CD14-positive monocyte (primary cell): ENCODE measurements at regions not wholly inside any gene's neighbourhood (a gene's known extent, or its start where the extent isn't known, plus 50 kb on each side); places are given as distances from the start of the nearest gene placed in this dataset.
A peak's percentile ranks its signal among the peaks of the same experiment; 100 is the strongest.
"Not testable (repeated sequence)": the region's sequence is repeated elsewhere in the genome, so short reads cannot be mapped to it uniquely, and the experiment has no call there.

ENCODE experiments used
- DNase-seq, 3 donors: peaks; one replicate each; pipeline ENCODE4 v3.0.0-alpha.2; 2011 to 2022
- H2AFZ ChIP-seq: 2 replicates; pipeline ENCODE4 v1.6.0; 2012; ENCODE audit warnings: mild to moderate bottlenecking, low read depth, low read length, inconsistent platforms; ENCODE audit not compliant: insufficient read depth, poor library complexity, severe bottlenecking
- H3K27ac ChIP-seq, 2 donors: 1 replicate in 1 of 2; 2 replicates in 1 of 2; pipeline ENCODE4 v1.5.1; 2012 to 2013; ENCODE audit warnings: low read length in 2 of 2, control low read depth in 1 of 2, inconsistent platforms in 1 of 2, low read depth in 1 of 2, mild to moderate bottlenecking in 1 of 2
- H3K27me3 ChIP-seq, 2 donors: one replicate each; pipeline versions ENCODE4 v1.6.0 to v1.6.1; 2011 to 2013; ENCODE audit warnings: low read length in 2 of 2; ENCODE audit not compliant: control insufficient read depth in 2 of 2, insufficient read depth in 2 of 2
- H3K36me3 ChIP-seq, 2 donors: replicated peaks in 1 of 2; 1 replicate in 1 of 2; 2 replicates in 1 of 2; pipeline versions ENCODE4 v1.5.1 to v1.6.1; 2012 to 2013; ENCODE audit warnings: low read length in 2 of 2, control low read depth in 1 of 2, inconsistent platforms in 1 of 2, mild to moderate bottlenecking in 1 of 2; ENCODE audit not compliant: insufficient read depth in 2 of 2, control insufficient read depth in 1 of 2
- H3K4me1 ChIP-seq, 2 donors: 1 replicate in 1 of 2; 2 replicates in 1 of 2; pipeline versions ENCODE4 v1.5.1 to v1.6.1; 2012 to 2013; ENCODE audit warnings: low read length in 2 of 2, control low read depth in 1 of 2, inconsistent platforms in 1 of 2, mild to moderate bottlenecking in 1 of 2, moderate library complexity in 1 of 2; ENCODE audit not compliant: insufficient read depth in 2 of 2, control insufficient read depth in 1 of 2
- H3K4me2 ChIP-seq: replicated peaks from 2 replicates; pipeline ENCODE3; 2012; ENCODE audit warnings: low read length, moderate library complexity, mild to moderate bottlenecking; ENCODE audit not compliant: poor library complexity, severe bottlenecking; ENCODE audit errors: extremely low read depth
- H3K4me3 ChIP-seq, 3 experiments: fragments of 200-600 bp in 1 of 3; sonication (generic) in 1 of 3; replicated peaks in 1 of 3; 1 replicate in 2 of 3; 2 replicates in 1 of 3; pipeline ENCODE4 v1.5.1; 2011 to 2013; ENCODE audit warnings: low read length in 3 of 3, mild to moderate bottlenecking in 3 of 3, control low read depth in 2 of 3, low read depth in 2 of 3, inconsistent platforms in 1 of 3, moderate library complexity in 1 of 3
- H3K79me2 ChIP-seq: 2 replicates; pipeline ENCODE4 v1.6.0; 2012; ENCODE audit warnings: mild to moderate bottlenecking, control low read depth, inconsistent platforms, low read length, moderate library complexity; ENCODE audit not compliant: insufficient read depth
- H3K9ac ChIP-seq: 2 replicates; pipeline ENCODE4 v1.6.0; 2017; ENCODE audit warnings: low read length, mild to moderate bottlenecking; ENCODE audit not compliant: insufficient read depth, poor library complexity, severe bottlenecking
- H3K9me3 ChIP-seq, 2 donors: replicated peaks in 1 of 2; 1 replicate in 1 of 2; 2 replicates in 1 of 2; pipeline versions ENCODE4 v1.5.1 to v1.6.1; 2012 to 2013; ENCODE audit warnings: low read length in 2 of 2, control low read depth in 1 of 2; ENCODE audit not compliant: control insufficient read depth in 1 of 2, insufficient read depth in 1 of 2
- H4K20me1 ChIP-seq: 2 replicates; pipeline ENCODE4 v1.6.0; 2012; ENCODE audit warnings: mild to moderate bottlenecking, low read length, control low read depth, moderate library complexity; ENCODE audit not compliant: insufficient read depth
- H3K27ac Mint-ChIP-seq, 7 donors: one replicate each; pipeline ENCODE4 v1.8.0; 2020; ENCODE audit warnings: mild to moderate bottlenecking in 7 of 7, mixed read lengths in 7 of 7, moderate library complexity in 6 of 7, inconsistent platforms in 2 of 7
- H3K27me3 Mint-ChIP-seq, 3 donors: one replicate each; pipeline ENCODE4 v1.8.0; 2021 to 2022; ENCODE audit warnings: low read depth in 3 of 3, mild to moderate bottlenecking in 3 of 3, mixed read lengths in 3 of 3, moderate library complexity in 3 of 3, inconsistent platforms in 1 of 3
- H3K36me3 Mint-ChIP-seq, 2 donors: one replicate each; pipeline ENCODE4 v1.8.0; 2020; ENCODE audit warnings: mixed read lengths in 2 of 2, inconsistent platforms in 1 of 2, mild to moderate bottlenecking in 1 of 2
- H3K4me1 Mint-ChIP-seq: one replicate; pipeline ENCODE4 v1.8.0; 2020; ENCODE audit warnings: mild to moderate bottlenecking, mixed read lengths
- H3K4me3 Mint-ChIP-seq, 2 donors: one replicate each; pipeline ENCODE4 v1.8.0; 2020; ENCODE audit warnings: mild to moderate bottlenecking in 2 of 2, mixed read lengths in 2 of 2, moderate library complexity in 1 of 2
- H3K9me3 Mint-ChIP-seq, 7 donors: one replicate each; pipeline ENCODE4 v1.8.0; 2020 to 2022; ENCODE audit warnings: mixed read lengths in 7 of 7, mild to moderate bottlenecking in 6 of 7, moderate library complexity in 6 of 7, inconsistent platforms in 2 of 7
- WGBS: methylation state at CpG from one replicate; pipeline ENCODE4 v1.1.5; 2013; ENCODE audit warnings: missing lambda C conversion rate; ENCODE audit not compliant: insufficient coverage; 5-methylcytosine and 5-hydroxymethylcytosine counted together
- intact Hi-C, 2 donors: fragments of 100-400 bp; cut with micrococcal nuclease; formaldehyde crosslinking; loops; one replicate each; pipeline versions ENCODE4 v1.15.0 to v1.15.1; 2023
- TF ChIP-seq, protein P1 (sequence below): fragments of 200-600 bp; IDR thresholded peaks from one replicate; pipeline ENCODE4 v1.8.0; 2022; ENCODE audit warnings: antibody characterized with exemption, mild to moderate bottlenecking

DNA sequence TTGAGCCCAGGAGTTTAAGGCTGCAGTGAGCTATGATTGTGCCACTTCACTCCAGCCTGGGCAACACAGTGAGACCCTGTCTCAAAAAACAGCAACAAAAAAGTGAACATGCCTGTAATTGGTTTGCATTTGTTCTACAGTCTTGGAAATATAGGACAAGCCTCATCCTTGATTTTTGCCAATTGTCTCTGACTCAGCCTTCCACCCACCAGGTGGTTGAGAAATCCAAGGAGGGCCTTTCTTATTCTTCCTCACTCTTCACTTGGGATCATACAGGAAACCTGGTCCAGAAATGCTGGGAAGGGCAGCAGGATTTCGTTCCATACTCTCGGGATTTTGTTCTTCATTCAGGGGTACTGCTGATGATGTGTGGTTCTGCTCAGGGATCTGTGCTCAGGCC lies 94.6 kb downstream of the CDC42EP3 start:
- TF ChIP-seq, protein P1, sequence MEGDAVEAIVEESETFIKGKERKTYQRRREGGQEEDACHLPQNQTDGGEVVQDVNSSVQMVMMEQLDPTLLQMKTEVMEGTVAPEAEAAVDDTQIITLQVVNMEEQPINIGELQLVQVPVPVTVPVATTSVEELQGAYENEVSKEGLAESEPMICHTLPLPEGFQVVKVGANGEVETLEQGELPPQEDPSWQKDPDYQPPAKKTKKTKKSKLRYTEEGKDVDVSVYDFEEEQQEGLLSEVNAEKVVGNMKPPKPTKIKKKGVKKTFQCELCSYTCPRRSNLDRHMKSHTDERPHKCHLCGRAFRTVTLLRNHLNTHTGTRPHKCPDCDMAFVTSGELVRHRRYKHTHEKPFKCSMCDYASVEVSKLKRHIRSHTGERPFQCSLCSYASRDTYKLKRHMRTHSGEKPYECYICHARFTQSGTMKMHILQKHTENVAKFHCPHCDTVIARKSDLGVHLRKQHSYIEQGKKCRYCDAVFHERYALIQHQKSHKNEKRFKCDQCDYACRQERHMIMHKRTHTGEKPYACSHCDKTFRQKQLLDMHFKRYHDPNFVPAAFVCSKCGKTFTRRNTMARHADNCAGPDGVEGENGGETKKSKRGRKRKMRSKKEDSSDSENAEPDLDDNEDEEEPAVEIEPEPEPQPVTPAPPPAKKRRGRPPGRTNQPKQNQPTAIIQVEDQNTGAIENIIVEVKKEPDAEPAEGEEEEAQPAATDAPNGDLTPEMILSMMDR, result no peak
- no peak overlapping the region for H3K9ac ChIP-seq
- H3K27me3 ChIP-seq, result no peaks in the 10 kb centered on the region
- no peak overlapping the region for H3K4me2 ChIP-seq
- no peaks in the 10 kb centered on the region for H3K36me3 ChIP-seq
- no peaks in the 10 kb centered on the region for H3K79me2 ChIP-seq
- H3K4me3 Mint-ChIP-seq, result no peak overlapping the region
- WGBS, result 100% methylated on average over 2 of the region's 2 CpGs
- DNase-seq, result no peak
- H3K4me1 ChIP-seq, result no peaks in the 10 kb centered on the region
- H2AFZ ChIP-seq, result no peak overlapping the region
- peaks cover 10 to 12% of the 10 kb centered on the region in 2 donors for H3K9me3 ChIP-seq
- no peak overlapping the region for H3K27ac ChIP-seq
- peaks cover 5 to 13% (median 11%) of the 10 kb centered on the region in 7 donors for H3K9me3 Mint-ChIP-seq
- H4K20me1 ChIP-seq, result no peaks in the 10 kb centered on the region
- no peak overlapping the region for H3K27ac Mint-ChIP-seq
- H3K4me3 ChIP-seq, result no peak overlapping the region
- H3K27me3 Mint-ChIP-seq, result peaks cover 0 to 4% (median 0%) of the 10 kb centered on the region in 3 donors
- intact Hi-C loops, result no loop called here
- peaks cover 0 to 4% of the 10 kb centered on the region in 2 donors for H3K36me3 Mint-ChIP-seq
- peaks cover 5% of the 10 kb centered on the region for H3K4me1 Mint-ChIP-seq

DNA sequence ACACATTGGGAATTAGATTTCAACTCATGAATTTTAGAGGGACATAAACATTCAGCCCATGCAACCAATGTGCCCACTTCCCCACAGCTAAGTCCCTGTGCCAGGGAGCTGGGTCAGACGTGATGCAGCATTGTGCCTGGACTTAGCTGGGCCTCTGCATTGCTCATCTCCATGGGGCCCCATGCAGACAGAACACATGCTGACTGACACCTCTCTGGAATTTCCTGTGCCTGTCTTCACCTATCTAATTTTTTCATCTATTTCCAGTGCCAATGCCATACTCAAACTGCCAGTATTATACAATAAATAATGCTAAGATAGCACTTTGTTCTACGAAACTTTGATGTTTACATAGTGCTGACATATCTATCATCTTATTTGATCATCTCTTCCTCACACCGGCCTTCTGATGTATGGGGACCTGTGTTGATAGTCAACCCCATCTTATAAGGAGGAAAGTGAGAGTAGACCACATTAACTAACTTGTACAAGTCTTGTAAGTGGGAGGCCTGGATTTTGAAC lies 92.2 kb downstream of the CDC42EP3 start:
- peaks cover 0 to 4% of the 10 kb centered on the region in 2 donors for H3K36me3 Mint-ChIP-seq
- Histone ChIP-seq H3K79me2 (no peaks in the 10 kb centered on the region), H3K36me3 (no peaks in the 10 kb centered on the region), H3K4me1 (peaks cover 8 to 9% of the 10 kb centered on the region in 2 donors), H4K20me1 (no peaks in the 10 kb centered on the region), H3K27me3 (peaks cover 0 to 2% of the 10 kb centered on the region in 2 donors), H3K27ac (no peak overlapping the region), H2AFZ (no peak overlapping the region), H3K4me2 (no peak overlapping the region), H3K9ac (no peak overlapping the region), H3K4me3 (no peak overlapping the region), H3K9me3 (peaks cover 10 to 12% of the 10 kb centered on the region in 2 donors)
- DNase-seq, result peak in 1 of 3 donors; percentile 35
- TF ChIP-seq, protein P1, result no peak
- peaks cover 14% of the 10 kb centered on the region for H3K4me1 Mint-ChIP-seq
- H3K27ac Mint-ChIP-seq, result no peak overlapping the region
- peaks cover 0 to 4% (median 3%) of the 10 kb centered on the region in 3 donors for H3K27me3 Mint-ChIP-seq
- intact Hi-C loops, result no loop called here
- 63% methylated on average over 1 of the region's 3 CpGs for WGBS
- H3K4me3 Mint-ChIP-seq, result no peak overlapping the region
- H3K9me3 Mint-ChIP-seq, result peaks cover 5 to 13% (median 11%) of the 10 kb centered on the region in 7 donors

DNA sequence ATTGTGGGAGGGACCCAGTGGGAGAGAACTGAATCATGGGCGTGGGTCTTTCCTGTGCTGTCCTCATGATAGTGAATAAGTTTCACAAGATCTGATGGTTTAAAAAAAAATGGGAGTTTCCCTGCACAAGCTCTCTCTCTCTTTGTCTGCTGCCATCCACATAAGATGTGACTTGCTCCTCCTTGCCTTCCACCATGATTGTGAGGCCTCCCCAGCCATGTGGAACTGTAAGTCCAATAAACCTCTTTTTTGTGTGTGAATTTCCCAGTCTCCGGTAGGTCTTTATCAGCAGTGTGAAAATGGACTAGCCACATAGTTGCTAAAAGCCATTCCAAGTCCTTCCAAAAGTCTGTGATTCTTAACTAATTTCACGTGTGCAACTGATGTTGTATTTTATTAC lies 91.5 kb downstream of the CDC42EP3 start:
- H3K9ac ChIP-seq, H3K36me3 ChIP-seq, H3K4me3 ChIP-seq, H4K20me1 ChIP-seq, intact Hi-C loops, H2AFZ ChIP-seq, H3K79me2 ChIP-seq, H3K27ac Mint-ChIP-seq, H3K4me3 Mint-ChIP-seq, H3K36me3 Mint-ChIP-seq, H3K27ac ChIP-seq, H3K27me3 Mint-ChIP-seq, H3K4me2 ChIP-seq, H3K27me3 ChIP-seq, H3K4me1 ChIP-seq: not testable (repeated sequence)
- peak in 1 of 3 donors; percentile 36 for DNase-seq
- Mint-ChIP-seq H3K9me3 (peaks cover 5 to 13% (median 11%) of the 10 kb centered on the region in 7 donors), H3K4me1 (peaks cover 12% of the 10 kb centered on the region)
- peaks cover 10 to 12% of the 10 kb centered on the region in 2 donors for H3K9me3 ChIP-seq
- 100% methylated on average over 1 of the region's 3 CpGs for WGBS
